HG02970 (cell line): ENCODE measurements at regions not wholly inside any gene's neighbourhood (a gene's known extent, or its start where the extent isn't known, plus 50 kb on each side); places are given as distances from the start of the nearest gene placed in this dataset.

Experiments
- ATAC-seq: cut with Tn5 transposase; IDR thresholded peaks from one replicate; pipeline ENCODE4 v1.9.1; 2021; ENCODE audit warnings: mild to moderate bottlenecking, moderate library complexity, moderate number of reproducible peaks; ENCODE audit not compliant: unreplicated experiment, low FRiP score

DNA sequence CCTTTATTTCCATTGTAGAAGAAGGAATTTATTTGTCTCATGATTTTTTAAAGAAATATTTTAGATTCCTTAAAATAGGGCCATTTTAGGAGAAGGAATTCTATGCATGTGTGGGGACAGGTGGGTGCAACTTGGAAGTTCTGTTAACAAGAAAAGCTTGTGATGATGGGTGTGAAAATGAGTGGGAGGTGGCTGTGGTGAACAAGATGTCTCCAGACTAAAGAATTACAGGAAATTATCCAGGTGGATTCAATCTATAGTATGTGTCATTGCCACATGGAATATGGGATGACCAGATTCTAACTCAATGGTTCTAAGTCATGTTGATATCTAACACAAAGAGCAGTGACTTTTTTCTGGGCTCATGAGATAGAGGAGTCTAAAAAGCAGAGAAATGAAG is 229.6 kb upstream of the IGFBP3 start:
- ATAC-seq, result no peak

DNA sequence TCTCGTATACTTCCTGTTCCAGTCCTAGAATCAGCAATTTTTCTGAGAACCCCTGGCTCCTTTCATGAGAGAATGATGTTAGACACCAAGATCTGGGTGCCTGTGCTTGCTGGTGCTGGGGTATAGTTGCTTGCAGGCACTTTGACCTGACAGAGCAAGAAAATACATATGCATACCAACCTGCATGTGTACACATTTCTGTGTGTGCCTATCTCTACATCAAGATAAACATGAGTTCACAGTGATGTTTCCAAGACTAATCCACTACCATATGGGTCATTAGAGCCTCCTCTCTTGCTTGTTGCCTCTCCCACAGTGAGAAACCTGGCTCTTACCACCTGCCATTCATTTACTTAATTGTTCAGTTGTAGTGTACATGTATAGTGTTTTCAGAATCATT is 229.1 kb upstream of the IGFBP3 start:
- no peak for ATAC-seq

DNA sequence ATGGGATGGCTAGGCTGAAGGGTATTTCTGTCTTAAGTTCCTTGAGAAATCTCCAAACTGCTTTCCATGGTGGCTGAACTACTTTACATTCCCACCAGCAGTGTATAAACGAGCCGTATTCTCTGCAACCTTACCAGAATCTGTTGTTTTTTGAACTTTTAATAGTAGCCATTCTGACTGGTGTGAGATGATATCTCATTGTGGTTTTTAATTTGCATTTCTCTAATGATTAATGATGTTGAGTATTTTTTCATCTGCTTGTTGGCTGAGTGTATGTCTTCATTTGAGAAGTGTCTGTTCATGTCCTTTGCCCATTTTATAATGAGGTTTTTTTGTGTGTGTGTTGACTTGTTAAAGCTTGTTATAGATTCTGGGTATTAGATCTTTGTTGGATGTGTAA is 226.8 kb upstream of the IGFBP3 start:
- ATAC-seq, result no peak

DNA sequence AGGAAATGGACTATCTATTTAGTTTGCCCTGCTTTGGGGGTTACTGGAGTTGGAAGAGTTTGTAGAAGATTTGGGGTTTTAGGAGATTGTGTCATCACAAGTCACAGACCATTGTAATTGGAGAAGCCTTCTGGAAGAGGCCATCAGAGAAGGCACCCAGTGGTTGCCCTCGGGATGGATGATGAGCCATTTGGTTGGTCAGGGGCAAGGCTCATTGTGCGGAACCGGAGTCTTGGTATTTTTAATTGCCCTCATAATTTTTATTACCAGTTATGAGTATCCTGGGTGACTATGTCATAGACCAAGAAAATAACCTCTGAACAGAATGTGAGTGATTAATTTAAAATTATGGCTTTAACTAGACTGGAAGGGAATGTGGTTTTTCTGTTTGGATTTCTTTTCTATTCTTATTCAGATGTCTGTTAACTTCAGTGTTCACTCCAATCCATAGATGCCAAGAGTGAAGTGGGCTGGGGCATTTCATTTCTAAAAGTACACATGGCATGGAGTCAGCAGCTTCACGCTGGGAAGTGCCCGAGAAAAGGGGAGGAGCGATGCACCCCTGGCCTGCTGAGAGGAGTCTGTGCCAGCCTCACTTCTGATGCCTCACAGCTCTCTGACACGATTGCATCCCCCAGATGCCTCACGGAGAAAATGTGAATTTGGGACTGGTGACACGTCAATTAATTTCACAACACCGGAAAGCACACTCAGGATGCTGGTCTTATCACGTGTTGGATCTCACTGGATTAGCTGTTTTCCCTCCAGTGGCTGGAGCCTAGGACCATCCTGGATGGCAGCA is 225.6 kb upstream of the IGFBP3 start:
- ATAC-seq, result no peak

DNA sequence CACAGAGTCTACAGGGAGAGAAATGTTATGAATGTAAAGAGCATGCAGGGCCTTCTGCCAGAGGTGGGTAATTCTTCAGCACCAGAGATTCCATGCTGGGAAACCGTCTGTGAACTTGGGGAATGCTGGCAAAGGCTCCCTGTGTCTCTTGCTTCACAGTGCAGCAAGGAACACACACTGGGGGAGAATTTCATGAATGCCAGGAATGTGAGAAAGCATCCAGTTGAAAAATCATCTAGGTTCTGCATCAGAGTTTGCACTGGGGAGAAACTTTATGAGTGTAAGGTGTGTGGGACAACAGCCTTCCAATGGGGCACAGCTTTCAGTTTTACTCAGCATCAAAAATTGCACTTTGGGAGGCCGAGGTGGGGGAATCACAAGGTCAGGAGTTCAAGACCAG is 224.3 kb upstream of the IGFBP3 start:
- ATAC-seq, result no peak

DNA sequence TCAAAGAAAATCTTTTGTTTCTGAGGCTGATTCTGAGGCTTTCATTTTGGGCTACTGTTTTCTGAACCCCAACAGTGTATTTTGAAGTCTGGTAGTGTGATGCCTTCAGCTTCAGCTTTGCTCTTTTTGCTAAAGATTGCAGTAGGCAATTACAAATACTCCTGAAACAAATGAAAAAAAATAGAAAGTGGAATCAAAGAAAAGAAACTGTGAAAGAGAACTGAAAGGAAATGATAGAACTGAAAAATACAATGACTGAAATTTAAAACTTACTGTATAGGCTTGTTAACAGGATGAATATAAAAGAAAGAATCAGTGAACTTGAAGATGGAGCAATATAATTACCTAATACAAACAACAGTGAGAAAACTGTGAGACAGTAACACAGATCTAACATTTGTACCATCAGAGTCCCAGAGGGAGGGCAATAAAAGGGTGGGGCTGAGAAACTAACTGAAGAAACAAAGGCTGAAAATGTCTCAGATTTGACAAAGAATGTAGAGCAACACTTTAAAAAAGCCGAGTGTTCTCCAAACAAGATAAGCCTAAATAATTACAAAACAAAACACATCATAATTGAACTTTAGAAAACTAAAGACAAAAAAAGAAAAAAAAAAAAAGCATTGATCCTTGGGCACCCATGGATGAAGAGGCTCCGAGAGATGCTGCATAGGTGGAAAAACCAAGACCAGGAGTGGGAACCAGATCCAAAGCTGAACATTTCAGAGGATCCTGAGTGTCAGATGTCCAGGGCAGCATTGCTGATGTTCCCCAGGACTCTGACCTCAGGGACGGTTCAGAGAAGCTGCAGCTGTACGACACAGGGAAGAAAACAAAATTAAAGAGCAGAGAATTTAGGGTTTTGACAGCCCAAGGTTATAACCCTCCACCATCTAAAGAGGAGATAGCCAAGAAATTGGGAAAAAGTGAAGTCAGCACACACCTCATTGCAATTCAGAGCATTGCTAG is 223.2 kb upstream of the IGFBP3 start:
- ATAC-seq, result no peak

DNA sequence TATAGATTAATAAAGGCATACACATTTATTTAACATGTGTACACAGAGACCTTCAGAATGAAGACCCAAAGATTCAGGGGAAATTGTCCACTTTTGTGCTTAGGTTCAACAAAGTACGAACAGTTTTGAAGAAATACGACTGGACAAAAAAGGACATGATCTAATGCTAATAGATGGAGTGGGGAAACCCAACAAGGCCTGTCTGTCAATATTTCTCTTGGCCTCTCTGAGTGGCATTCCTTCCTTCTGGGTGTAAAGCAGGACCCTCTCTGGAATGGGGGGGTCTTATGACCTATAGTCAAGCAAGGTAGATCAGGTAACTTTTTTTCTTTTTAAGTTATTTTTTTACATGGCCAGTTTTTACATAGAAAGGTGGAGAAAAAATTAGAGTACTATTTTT is 222.3 kb upstream of the IGFBP3 start:
- ATAC-seq, result no peak

DNA sequence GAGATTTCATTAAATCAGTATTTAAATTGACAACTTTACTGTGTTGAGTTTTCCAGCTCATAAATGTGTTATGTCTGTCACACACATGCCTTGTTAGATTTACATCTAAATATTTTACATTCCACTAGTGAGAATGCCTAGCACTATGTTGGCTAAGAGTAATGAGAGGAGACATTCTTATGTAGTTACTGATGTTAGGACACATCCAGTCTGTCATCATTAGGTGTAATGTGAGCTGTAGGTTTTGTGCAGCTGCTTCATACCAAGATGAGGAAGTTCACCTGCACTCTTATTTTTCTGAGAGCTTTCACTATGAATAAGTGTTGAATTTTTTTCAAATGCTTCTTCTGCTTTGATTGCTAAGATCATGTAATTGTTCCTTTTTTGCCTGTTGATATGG is 218.0 kb upstream of the IGFBP3 start:
- ATAC-seq, result no peak

DNA sequence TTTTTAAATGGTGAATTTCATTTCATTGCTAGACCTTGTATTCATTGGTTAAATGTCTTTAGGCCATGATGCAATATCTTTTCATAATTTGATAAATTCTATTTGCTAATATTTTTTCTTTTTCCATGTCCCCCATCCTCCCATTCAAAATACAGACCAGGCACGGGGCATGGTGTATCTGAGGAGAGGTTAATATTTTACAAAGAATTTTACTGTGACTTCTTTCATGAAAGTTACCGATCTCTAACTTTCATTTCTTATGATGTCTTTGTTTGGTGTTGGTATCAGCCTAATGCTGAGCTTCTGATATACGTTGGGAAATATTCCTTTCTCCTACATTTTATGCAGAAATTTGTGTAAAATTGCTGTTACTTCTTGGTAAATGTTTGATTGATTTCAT is 216.7 kb upstream of the IGFBP3 start:
- ATAC-seq, result no peak

DNA sequence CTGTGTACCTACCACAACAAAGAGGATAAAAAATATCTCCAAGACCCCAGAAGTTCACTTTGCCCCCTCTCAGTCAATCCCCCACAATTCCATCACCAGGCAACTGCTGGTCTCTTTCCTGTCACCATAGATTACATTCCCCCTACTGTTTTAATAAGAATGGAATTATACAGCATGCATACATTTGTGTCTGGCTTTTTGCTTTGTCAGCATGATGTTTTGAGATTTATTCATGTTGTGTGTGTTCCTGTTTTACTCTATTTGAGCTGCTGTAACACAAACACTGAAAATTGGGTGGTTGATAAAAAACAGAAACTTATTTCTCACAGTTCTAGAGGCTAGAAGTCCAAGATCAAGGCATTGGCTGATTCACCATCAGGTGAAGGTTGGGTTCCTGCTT is 214.5 kb upstream of the IGFBP3 start:
- ATAC-seq, result no peak

DNA sequence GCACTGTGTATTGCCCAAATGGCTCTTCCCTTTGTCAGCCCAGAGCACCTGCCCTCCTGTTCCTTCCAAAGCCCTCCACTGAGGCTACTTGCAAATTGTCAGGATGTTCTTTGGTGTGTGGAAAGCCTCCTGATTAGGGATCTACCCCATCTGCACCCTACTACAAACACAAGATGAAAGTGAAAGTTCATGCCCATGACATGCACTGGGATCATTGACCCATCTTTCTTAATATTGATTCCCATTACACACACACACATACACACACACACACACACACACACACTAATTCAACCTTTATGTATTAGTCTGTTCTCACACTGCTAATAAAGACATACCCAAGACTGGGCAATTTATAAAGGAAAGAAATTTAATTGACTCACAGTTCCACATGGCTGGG is 213.7 kb upstream of the IGFBP3 start:
- no peak for ATAC-seq

DNA sequence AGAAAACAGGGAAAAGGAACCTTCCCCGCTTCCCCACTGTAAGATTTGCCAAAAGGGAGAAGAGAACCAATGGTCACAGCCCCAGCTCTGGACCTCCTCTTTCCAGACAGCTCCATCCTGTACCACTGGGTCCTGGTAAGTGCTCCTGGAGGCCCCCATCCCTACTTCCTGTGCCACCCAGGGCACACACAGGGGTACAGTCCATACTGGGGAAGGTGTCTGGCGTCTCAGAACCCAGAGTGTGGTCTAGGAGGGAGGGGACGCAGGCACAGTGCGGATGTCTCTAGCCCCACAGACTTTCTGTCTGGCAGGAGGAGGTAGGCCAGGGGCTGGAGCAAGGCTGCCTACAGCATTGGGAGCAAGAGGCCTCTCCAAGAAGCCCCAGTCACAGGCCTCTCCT is 213.3 kb upstream of the IGFBP3 start:
- no peak for ATAC-seq

DNA sequence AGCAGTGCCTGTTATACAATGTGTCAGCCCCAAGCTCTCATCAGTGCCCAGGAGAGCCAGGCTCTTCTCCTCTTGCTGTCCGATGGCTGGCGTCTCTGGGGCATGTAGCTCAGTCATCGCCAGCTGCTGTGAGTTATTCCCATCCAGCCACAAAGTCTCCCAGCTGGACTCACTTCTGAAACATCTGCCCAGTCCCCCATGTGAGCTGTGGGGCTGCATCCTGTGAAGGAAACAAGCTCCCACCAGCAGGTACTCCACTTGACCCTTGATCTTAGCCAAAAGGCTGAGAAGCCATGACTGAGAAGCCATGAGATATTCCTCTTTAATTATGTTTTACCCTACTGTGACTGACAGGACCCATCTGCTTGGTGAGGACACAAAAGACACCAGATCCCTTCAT is 212.7 kb upstream of the IGFBP3 start:
- ATAC-seq, result no peak

DNA sequence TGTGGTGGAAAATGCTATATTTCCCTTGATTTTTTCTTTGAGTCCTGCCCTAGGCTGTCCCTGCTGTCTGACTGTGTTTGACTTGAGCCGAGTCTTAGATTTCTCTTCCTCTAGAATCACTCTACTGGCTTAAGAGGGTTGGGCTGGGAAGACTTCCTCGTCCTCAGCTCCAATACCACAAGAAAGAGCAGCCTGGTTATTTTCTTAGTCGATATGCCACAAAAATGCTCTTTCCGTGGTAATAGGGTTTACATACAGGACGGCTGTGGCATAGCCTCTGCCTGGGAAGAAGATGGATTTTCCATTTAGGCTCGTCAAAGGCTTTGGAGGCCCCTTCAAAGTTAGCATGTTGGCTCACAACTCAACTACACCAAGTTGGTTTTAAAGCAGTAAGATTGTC is 212.0 kb upstream of the IGFBP3 start:
- no peak for ATAC-seq

DNA sequence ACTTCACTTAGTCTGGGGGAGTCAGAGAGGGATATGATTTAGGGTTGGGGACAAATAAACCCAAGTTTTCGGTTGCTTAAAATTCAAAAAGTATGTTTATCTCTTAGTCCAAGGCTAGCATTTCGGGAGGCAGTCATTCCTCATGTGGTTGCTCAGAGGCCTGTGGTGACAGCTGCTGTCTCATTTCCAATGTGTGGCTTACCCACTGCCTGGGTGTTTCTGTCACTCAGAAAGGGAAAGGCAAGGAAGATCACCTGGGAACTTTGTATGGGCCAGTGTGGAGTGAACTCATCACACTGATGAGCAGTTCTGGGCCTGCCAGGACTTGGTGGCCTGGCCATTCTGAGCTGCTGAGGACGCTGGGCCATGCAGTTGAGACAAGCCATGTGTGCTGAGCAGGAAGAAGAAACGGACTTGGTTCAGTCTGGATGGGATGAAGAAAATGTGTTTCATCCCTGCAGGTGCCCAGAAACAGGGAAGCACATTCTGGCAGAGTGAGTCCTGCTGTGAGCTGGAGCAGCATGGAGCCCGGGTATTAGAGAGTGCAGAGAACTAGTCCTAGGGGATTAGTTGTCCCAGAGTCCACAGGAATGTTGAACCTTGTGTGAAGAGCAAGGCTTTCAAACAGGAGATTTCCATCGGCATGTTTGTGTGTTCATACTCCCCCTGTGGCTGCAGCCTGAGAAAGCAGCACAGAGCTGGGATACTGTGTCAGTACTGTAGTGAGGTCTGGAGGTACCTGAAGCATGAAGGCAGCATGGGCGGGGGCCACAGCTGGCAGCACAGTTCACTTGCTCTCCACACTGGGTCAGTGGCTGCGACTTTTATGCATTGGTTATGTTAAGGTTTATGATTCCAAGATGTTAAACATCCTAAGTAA is 211.1 kb upstream of the IGFBP3 start:
- ATAC-seq, result no peak

DNA sequence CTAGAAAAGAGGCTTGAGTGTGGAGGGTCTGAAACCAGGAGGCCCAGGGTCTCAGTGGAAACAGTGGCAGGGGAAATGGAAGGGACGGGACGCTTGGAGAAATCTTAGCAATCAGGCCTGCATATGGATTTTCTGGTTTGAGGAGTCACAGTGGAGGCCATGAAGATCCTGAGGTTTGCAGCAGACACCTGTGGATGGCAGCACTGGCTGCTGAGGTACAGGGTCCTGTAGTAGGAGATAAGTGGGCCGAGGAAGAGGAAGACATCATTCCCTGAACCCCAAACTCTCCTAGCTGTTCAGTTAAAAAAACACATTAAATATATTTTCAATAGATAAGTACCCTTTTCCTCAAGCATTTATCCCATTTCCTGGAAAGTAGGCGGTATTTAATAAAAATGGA is 208.8 kb upstream of the IGFBP3 start:
- no peak for ATAC-seq

DNA sequence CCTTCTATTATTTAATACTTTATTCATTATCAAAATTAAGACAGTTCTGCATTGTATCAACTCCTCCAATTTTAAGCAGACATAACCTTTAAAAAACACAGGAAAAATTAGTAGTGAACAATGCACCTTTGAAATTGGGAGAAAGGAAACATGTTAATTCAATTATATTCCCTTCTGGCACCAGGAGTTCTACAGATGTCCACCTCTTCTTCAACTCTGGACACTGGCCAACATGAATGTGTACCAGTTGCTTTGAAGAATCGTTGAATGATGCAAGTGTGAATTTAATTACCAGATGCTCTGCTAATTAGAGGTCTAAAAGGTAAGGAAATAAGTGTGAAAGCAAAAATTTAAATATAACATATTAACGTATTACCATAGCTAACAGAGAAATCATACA is 206.7 kb upstream of the IGFBP3 start:
- ATAC-seq, result no peak

DNA sequence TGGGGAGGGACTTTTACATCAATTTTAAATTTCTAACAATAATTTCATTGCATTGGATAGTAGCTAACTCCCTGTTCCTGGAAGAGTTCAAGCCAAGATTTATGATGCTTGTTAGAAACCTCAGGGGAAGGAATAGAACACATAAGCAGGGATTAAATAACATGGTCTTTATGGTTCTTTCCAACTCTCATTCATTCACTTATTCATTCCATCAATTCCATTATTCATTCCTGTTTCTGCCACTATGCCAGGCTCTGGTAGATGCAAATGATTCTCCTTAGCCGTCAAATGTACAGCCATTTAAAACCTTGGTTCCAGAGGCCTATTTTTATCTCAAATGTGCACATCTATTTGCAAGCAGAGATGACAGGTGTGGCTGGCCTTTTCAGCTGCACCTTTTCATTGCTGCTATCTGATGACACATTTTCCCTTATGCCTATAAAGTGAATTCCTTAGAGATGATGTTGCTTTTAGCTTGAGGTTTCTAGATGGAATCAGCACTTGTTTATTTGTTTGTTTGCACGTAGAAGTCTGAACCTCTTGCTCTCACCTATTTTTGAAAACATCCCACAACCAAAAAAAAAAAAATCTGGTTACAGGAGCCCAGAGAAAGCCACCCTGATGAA is 205.7 kb upstream of the IGFBP3 start:
- no peak for ATAC-seq

DNA sequence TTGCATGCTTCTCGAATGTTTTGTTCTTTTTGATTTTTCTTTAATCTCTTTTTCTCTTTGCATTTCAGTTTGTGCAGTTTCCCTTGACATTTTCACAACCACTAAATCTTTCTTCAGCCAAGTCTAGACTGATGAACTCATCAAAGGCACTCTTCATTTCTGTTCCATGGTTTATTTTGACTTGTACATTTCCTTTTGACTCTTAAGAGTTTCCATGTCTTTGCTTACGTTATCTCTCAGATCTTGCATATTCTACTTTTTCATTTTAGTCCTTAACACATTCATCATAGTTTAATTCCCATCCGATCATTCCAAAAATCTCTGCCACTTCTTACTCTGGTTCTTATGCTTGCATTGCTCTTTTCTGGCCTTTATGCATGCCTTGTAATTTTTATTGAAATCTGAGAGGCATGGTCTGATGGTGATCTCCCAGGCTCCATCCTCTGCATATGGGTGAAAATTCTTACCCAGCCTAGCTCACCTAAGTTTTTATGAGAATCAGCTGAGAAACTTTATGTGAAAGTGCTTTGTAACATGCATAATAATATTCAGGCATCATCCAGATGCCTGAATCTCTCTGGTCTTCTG is 202.8 kb upstream of the IGFBP3 start:
- no peak for ATAC-seq

DNA sequence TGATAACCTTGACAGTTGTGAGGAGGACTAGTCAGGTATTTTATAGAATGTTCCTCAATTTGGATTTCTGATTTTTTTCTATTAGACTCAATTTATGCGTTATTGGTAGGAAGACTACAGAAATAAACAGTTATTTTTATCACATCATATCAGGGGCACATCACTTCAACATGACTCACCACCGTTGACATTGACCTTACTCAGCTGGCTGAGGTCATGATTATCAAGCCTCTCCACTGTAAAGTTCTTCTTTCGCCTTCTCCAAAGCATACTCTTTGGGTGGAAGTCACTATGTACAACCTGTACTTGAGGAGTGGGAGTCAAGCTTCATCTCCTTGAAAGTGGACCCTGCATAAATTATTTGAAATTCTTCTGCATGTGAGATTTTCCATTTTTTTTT is 194.3 kb upstream of the IGFBP3 start:
- ATAC-seq, result no peak
